ENCODE measurements at regions not wholly inside any gene's neighbourhood (a gene's known extent, or its start where the extent isn't known, plus 50 kb on each side); places are given as distances from the start of the nearest gene placed in this dataset.
"Not testable (repeated sequence)": the region's sequence is repeated elsewhere in the genome, so short reads cannot be mapped to it uniquely, and the experiment has no call there.

DNA sequence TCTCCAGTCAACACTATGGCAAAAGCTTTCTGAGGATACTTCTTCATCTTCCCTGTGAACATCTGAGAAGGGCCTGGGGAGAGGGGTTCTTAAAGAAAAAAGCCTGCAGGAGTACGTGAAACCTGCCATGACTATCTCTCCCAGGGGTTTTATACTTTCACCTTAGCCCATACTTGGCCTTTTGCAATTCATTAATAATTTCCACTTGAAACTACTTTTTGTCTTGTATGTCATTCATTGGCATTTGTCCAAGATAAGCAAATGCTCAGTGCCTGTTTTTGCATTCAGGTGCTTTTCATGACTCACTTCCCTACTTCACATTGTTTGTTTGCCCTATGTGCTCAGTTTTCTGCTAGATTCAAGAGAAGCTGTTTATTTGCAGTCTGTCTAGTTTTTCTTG is 580.3 kb upstream of the GJE1 start:
- DNase-seq: peak in 1 of 2 donors; percentile 26

DNA sequence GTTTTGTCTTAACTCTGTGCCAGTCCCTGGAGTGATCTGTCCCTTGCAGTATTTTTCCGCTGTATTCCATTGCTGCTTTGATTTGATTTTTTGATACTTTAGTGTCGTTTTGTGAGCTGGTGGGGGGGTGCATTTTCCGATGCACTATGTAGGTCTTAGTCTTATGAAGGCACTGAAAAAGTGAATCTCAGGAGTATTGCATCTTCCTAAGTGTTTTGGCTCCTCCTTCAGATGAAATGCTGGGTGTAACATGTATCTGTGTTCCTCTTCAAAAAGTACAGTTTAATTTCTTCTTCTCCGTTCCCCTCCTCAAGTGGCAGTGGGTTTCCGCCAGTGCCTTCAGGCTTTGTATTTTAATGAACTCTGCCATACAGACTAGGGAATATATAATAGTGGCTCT is 580.7 kb upstream of the GJE1 start:
- no peak for DNase-seq

DNA sequence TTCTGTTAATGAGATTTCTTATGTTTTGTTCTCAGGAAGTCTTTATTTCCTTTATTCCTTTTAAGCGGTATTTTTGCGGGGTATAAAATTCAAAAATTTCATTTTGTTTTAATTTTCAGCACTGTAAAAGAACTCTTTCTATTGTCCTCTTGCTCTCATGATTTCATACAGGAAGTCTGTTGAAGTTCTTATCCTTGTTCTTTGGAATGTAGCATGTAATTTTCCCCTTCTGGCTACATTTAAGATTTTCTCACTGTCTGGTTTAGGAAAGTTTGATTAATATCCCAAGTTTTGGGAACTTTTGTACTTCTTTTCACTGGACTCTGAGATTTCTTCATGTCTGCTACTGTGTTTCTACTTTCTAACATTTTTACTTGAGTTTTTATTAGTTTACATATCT is 581.4 kb upstream of the GJE1 start:
- DNase-seq: no peak

DNA sequence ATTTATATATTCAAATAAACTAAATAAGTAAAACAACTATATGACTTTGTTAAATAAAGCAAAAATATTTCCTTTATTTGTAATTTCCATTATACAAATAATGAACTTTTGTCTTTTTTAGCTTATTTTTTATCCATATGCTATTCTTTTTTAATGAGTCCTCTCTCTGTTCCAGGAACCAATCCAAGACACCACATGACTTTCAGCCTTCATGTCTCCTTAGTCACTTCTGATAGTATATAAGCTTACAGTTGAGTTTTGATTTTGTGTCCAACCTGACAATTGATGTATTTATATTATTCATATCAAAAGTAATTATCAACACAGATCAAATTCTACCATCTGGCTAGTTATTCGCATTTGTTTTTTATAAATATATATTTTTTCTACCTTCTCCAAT is 582.3 kb upstream of the GJE1 start:
- no peak for DNase-seq

DNA sequence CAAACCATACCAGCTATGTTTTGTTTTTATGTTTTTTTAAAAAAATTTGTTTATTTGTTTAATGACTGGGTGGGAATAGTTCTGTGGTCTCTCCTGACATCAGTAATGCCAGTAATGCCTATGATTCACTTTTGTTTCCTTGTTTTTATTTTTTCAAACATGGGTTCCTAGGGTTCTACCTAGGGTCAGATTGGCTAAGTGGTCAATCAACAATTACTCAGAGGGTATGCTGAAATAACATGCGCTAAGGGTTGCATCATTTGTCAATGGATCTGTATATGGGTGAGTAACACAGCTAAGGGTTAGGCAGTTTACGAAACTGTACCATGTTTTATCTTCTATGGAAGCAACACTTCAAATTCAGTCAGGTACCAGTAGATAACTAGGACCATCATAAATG is 583.8 kb upstream of the GJE1 start:
- no peak for DNase-seq

DNA sequence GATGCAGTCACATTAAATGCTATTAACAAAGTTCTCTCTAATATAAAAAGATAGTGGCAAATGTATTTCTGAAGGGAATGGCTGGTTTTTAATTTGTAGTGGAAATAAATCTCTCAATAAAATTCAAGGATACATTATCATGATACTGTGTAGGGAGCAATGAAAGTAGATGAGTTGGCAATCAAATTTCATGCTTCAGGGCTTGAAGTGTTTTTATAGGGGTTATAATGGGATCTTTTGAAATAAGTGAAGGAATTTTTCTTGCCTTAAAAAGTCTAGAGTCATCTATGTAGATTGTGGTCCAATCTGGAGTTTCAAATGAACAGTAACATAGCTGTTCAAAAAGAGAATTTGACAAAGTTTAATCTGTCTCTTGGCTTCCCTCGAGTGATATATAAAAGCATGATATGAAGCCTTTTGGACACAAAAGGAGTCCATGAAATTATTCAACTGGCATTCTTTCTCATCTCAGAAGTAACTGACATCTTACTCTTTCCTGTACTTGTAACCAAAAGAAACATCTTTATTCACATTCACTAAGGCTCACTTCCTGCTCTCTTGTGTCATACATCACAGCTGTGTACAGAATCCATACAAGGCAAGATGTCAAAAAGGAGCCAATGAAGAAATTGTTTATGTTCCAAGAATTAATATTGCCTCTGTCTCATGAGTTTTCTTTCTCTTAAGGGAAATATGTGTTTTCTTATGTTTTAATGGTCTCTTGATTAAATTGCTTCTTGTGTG is 591.0 kb upstream of the GJE1 start:
- DNase-seq: peak in 1 of 2 donors; percentile 36

DNA sequence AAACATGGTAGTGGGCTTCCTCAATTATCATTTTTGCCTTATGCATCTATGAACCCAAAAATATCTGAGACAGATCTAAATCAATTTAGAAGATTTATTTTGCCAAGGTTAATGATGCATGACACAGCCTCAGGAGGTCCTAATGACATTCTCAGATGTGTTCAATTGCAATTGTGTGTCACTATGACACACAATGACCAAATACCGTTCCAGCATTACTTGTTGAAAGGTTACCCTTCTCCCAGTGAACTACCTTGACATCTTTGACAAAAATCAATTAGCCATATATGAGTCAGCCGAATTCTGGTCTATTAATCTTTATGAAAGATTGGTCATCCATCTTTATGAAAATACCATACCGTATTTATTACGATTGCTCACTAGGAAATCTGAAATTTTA is 592.5 kb upstream of the GJE1 start:
- no peak for DNase-seq

DNA sequence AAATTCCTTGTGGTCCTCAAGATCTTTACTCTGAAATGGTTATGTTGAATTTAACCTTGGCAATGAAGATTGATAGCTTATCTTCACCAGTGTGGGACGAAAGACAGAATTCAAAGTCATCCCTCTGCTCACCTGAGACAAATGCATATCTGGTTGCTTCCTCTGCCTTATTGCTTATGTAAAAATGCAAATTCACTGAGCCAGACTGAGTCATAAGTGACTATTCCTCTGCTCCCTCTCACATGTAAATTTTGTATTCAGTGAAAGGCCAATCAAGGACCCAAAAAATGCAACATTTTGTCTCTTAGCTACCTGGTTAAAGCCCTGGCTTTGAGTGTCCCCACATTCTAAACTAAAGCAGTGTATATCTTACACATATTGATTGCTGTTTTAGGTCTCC is 593.1 kb upstream of the GJE1 start:
- no peak for DNase-seq

DNA sequence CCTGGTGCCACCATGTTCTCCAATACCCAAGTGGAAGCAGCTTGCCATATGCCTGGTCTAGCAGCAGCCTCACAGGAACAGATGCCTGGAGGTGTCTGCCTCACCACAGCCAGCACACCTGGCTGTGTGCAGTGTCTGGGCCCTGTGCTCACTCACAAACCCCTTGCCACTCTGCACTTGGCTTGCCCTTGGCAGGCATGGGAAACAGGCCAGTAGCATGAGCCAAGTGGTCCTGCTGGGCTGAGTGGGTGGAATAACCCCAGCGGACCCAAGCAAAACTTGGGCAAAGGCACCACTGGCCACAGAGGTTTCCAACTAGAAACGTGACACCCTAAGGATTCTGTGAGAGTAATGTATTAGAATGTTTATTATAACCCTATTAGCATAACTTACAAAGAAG is 600.5 kb upstream of the GJE1 start:
- DNase-seq: no peak

DNA sequence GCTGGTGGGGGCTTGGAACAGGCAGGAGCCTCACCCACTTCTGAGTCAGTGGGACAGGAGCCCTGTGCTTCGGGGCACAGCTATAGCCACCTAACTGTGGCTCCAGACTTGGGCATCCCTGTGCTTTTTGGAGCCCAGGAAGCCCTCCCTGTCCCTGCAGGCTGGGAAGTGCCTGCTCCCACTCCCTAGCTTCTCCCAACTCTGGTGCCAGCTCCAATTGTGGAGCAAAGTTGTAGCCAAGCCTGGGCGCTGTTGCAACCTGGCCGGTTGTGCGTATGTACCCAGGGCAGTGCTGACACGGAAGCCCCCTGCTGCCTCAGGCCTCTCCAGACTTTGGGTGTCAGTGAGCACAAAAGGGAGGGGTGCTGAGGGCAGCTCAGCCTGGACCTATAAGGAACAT is 601.7 kb upstream of the GJE1 start:
- no peak for DNase-seq

DNA sequence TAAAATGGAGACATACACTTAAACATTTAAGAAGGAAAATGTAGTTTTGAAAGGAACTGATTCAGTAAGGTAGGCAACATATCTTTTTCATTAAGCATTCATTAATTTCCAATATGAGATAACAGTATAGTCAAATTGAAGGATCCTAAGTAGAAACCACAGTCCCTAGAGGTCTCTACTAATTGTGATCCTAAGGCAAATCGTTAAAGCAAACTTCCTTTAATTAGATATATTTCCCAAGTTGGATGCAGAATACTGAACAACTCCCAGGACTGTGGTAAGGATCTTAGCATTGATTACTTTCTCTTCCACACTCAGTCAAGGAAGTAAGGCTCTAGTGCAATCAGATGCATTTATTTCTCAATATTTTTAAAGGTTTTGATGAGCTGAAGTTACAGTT is 604.1 kb upstream of the GJE1 start:
- DNase-seq: no peak

DNA sequence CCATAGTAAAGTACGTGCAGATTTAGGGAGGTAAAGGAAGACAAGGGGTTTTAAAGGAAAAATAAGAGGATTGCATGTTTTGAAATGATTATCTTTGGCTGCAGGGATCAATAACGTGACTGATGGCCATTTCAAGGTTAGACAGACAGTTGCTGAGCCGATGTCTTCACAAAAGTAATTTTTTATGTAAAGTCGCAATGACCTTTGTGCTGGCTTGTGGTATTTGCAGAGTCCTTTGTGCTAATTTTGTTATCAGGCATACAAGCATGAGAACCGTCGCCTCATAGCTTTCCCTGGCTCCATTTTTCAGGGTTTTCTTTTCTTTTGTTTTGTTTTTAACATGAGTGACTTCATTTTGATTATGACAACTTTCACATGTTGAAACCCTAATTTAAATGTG is 605.7 kb upstream of the GJE1 start:
- no peak for DNase-seq

DNA sequence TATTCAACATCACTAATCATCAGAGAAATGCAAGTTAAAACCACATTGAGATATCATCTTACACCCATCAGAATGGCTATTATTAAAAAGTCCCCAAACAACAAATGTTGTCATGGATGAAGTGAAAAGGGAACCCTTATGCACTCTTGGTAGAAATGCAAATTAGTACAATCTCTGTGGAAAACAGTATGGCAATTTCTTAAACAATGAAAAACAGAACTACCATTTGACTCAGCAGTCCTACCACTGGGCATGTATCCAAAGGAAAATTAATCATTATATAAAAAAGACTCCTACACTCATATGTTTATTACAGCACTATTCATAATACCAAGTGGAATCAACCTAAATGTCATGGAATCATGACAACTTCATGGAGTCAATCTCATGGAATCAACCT is 611.3 kb upstream of the GJE1 start:
- no peak for DNase-seq

DNA sequence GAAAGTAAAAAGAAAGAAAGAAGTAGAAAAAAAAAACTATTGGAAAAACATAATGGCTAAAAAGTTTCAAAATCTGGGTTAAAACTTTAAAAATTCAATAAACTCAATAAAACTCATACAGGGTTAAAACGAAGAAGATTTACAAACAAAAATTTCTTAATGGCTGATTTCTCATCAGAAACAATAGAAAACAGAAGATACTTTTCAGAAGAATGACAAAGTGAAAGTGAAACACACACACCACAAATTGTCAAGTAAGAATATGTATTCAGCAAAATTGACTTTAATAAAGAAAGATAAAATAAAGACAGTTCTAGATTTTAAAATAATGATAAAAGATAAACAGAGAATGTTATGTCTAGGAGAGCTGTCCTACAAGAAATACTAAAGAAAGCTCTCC is 618.9 kb upstream of the GJE1 start:
- peak in 1 of 2 donors; percentile 10 for DNase-seq

DNA sequence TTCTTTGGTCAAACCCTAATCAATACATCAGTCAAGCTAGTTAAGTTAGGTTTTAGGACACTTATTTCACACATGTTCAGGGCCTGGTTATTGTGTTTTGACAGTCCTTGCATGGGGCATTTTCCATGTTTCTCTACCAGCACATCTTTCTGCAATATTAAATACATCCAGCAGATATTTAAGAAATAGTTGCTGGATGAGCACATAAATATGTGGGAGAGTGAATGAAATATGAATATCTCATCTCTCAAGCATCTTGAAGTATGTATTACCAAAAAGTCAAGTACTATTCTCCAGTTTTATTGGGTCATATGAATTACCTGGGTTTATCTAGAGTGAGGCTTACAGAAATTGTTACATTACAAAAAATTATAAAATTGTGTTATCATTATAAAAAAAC is 621.9 kb upstream of the GJE1 start:
- no peak for DNase-seq

DNA sequence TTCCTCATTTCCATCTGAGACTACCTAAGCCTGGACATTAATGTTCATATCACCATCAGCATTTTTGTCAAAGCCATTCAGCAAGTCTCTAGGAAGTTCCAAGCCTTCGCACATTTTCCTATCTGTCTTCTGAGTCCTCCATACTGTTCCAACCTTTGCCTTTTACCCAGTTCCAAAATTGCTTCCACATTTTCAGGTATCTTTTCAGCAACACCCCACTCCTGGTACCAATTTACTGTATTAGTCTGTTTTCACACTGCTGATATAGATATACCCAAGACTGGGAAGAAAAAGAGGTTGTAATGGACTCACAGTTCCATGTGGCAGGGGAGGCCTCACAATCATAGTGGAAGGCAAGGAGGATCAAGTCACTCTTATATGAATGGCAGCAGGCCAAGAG is 626.7 kb upstream of the GJE1 start:
- DNase-seq: not testable (repeated sequence)

DNA sequence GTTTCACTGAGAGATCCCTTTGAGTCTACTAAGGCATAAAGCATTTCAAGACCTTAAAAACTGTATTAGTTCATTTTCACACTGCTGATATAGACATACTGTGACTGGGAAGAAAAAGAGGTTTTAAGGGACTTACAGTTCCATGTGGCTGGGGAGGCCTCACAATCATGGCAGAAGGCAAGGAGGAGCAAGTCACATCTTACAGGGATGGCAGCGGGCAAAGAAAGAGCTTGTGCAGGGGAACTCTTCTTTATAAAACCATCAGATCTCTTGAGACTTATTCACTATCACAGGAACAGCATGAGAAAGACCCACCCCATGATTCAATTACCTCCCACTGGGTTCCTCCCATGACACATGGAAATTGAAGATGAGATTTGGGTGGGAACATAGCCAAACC is 628.4 kb upstream of the GJE1 start:
- not testable (repeated sequence) for DNase-seq

DNA sequence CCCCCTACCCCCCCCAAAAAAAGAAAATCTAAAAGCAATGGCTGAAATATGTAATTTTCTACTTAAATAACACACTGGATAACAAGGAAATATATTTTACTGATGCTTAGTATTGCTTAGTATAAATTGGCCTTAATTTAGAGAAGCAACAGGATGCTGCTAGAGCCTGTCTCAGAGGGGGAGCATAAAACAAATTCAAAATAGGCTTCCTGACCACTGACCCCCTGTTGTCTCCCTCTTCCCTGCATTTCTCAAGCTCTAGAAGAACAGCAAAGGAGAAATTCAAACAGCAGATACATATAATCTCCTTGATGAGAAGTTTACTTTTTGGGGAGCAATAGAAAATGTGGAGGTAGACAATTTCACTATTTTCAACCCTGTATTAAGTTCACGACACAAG is 631.1 kb upstream of the GJE1 start:
- no peak for DNase-seq

DNA sequence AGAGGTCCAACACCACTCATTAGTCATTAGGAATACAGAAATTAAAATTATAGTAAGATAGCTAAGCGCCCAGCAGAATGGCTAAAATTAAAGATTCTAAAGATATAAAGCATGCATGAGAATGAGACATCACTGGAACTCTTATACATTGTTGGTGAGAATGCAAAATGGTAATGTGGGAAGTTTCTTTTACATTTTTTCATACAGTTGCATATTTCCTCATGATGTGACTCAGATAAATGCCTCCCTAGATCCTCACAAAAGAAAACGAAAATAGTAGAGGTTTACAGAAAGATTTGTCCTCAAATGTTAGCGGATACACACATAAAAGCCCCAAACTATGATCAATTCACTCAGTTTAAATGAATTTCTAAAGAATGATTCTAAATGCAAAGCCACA is 633.7 kb upstream of the GJE1 start:
- DNase-seq: no peak

DNA sequence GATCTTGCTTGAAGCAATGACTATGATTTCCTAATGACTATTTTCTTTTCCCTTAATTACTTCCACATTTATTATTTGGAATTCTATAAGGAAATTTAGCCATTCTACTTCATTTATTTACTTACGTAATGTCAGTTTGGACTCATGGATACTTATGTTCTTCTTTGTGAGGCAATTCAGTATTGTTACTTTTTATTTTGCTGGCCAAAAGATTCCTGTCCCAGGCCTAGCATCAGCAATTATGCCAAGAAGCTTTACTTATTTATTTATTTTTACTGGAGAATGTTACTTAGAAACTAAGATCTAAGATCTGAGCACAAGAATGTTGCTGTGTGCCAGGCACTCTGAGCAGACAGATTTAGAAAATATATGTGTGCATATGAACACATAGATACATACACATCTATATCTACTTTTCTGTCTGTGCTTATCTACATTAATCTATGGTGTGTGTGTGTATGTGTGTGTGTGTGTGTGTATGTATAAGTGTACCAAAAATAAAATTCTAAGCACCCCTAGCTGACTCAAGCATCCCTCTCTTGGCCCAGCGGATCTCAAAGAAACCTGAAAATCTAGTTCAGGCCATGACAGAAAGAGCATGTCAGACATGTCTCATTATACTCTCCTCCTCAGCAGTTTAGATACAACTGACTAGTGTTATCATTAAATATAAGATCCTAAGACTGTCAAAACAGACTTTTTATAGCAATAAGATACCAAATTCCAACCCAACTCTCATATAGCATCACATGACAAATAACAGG is 640.0 kb upstream of the GJE1 start:
- no peak for DNase-seq

DNA sequence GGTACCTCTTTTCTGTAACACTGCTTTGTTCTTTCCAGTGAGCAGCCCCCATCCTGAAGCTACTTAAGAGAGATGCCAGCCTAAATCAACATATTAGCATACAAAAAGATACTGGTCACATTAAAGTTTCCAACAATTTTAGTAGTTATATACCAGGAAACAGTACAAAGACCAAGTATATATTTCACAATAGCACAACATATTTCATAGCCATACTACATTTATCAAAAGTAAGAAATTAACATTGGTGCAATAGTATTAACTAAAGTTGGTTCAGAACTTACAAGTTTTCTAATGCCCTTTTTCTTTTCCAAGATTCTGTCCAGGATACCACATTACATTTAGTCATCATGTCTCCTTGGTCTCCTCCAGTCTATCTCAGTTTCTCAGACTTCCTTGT is 641.0 kb upstream of the GJE1 start:
- no peak for DNase-seq

DNA sequence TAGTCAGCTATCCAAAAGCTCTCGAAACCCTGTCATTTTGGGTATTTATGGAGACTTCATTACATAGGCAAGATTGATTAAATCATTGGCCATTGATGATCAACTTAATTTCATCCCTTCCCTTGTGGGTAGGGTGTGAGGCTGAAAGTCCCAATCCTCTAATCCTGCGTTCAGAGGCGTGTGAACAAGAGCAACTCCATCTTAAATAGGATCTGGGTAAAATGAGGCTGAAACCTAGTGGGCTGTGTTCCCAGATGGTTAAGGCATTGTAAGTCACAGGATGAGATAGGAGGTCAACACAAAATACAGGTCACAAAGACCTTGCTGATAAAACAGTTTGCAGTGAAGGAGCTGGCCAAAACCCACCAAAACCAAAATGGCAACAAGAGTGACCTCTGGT is 641.7 kb upstream of the GJE1 start:
- DNase-seq: no peak

DNA sequence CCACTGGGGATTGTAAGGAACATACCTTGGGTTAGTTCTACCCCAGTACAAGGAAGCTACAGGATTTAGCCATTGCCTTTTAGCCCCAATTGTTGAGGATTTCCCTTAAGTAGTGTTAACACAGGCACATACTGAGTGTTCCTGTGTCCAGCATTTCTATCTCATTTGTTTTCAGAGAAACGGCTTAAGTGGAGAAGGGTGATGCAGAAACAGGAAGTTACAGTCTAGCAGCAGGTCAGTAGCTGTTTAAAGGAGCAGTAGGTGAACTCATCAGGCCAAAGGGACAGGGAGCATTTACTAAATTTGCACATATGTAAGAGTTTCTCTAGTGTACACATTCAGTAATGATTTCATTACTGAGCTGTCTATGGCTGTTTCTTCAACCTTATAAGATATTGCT is 644.2 kb upstream of the GJE1 start:
- peak in 1 of 2 donors; percentile 30 for DNase-seq

DNA sequence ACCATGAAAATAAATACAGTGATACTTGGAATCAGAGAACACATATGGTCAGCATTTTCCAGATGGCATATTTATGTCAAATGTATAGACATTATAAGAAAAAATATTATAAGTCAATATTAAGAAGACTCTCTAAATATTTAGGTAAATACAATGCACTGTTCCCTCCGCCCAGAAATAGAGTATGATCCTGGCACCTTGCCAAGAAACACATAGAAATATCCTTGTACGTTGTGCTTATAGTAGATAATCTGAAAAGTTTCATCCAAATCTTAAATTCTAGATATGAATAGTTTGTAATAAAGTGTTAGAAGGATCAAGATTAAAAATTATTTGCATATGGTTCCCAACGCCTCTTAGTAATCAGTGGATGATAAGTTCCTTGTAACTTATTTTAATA is 645.8 kb upstream of the GJE1 start:
- DNase-seq: no peak

DNA sequence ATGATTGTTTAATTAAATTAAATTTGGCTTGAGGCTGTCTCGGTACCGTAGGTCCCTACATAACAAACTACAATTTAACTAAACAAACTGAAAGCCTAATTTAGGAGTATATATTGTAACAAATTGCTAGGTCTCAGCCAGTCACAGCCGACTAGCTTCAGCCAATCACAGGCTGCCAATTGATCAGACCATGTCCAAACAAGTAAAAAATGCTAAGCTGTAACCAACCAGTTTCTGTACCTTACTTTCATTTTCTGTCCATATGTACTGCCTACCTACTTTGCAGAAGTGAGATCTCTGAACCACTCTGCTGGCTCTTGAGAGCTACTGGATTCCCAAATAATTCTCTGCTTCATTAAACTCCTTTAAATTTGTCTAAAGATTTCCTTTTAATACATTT is 648.0 kb upstream of the GJE1 start:
- DNase-seq: peak in 1 of 2 donors; percentile 77
